ENCODE measurements at regions not wholly inside any gene's neighbourhood (a gene's known extent, or its start where the extent isn't known, plus 50 kb on each side); places are given as distances from the start of the nearest gene placed in this dataset.

DNA sequence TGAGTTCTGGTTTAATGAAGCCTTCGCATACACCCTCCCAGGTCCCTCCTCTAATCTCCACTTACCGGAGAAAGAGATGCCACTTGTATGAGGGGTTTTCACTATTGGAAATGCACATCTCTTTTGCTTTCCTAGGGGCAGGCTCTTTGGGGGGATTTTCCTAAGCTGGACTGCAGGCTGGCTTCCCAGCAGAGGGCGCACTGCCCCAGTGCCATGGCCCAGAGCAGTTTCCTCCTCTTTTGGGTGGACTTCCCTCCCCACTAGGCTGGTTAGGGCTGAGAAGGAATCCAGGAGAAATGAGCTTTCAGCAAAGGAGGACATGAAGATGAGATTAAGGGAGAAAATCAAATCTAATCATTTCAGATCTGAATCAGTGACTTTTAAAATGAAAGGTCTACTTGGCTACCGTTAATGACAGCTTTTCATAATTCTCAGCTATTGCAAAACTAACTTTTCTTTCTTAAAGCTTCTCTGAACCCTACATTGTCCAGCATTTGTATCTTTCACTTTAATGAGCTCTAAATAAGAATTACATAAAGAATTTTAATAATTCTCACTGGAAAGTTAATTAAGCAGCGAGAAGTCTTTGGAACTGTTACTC lies 784.1 kb upstream of the FANCL start:
- no peak for DNase-seq

DNA sequence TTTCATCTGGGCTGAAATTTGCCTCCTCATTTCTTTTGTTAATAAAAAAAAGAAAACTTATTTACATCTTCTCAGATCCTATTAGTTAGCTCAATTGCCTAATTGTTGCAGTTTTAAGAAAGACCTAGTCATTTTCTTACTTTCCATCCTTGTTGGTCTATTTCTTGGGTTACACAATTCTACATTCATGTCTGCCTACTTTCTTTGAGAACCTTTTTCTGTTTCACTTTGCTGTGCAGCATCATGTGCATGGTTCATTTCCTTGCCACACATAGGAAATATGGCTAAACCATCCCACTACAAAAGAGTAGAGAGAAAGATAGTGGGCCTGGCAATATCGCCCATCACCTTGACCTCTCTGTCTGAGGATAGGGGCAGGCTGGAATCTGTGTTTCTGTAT lies 780.7 kb upstream of the FANCL start:
- no peak for DNase-seq

DNA sequence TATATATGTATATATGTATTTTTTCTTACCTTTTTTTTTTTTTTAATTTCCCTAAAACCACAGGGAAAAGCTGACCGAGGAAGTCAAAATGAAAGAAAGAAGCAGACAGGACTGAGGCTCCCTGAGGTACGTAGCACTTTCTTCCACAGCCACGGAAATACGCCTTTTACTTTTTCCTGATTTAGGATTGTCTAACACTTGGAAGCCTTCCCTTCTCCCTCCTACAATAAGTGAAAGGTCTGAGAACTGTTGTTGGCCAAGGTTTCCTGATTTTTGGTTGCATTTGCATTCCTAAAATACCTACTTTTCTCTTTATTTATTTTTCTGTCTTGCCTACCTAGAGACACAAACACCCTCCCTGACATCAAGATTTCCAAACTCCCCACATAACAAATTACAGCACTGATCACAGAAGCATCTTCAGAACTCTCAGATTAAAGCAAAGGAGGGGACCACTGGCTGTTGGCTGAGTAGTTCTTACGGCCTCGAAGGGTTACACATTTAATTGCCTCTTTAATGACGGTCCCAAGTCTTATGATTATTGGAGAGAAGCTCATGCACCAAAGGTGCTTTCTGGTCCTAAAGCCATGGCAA lies 778.5 kb upstream of the FANCL start:
- DNase-seq, result no peak

DNA sequence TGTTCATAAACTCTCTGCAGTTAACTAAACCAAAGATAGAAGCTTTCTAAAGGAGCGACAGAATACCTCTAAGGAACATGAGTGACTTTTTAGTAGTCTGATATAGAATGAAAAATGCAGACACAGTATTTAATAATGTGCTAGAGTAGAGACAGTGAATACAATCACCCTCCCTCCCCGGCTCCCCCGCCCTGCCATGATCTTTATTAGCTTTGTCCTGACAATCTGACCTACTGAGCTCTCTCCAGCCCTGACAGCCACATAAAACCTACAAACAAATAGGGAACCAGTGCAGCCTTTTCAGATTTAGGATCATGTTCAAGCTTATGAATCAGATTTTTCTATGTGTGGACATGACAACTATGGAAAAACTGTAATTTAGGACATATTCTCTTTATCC lies 777.6 kb upstream of the FANCL start:
- no peak for DNase-seq

GRCh38 chr2:59015027-59015426 lies 773.9 kb upstream of the FANCL start:
- no peak for DNase-seq

DNA sequence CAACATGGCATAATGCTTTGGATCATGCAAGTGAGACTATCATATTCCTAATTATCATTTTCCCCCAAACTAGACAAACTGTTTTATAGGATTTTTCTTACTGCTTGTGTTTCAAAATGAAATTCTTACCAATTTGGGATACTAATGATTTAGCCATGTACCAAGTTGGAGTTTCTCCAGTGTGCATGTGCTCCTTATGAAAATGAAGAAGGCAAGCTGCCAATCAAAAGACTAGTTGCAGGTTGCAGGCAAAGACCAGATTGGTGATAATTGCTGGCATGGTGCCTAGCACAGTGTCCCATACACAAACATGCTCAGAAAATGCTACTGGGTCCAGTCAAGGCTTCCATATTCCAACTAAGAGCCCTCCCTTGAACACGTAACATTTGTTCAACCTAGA lies 771.8 kb upstream of the FANCL start:
- DNase-seq, result no peak

GRCh38 chr2:59012234-59012633 lies 771.1 kb upstream of the FANCL start:
- DNase-seq, result no peak

DNA sequence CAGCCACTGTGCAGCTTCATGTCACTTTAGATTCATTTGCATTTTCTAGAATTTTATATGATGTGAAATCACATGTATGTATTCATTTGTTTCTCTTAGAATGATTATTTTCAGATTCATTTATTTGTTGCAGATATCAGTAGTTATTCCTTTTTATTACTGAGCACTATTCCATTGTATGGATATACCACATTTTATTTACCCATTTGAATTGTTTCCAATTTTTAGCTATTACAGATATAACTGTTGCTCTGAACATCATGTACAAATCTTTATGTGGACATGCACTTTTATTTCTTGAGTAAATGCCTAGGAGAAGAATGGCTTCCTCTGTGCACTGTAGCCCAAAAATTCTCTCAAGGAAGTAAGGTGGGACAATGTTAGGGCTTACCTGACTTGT lies 767.8 kb upstream of the FANCL start:
- DNase-seq, result no peak

DNA sequence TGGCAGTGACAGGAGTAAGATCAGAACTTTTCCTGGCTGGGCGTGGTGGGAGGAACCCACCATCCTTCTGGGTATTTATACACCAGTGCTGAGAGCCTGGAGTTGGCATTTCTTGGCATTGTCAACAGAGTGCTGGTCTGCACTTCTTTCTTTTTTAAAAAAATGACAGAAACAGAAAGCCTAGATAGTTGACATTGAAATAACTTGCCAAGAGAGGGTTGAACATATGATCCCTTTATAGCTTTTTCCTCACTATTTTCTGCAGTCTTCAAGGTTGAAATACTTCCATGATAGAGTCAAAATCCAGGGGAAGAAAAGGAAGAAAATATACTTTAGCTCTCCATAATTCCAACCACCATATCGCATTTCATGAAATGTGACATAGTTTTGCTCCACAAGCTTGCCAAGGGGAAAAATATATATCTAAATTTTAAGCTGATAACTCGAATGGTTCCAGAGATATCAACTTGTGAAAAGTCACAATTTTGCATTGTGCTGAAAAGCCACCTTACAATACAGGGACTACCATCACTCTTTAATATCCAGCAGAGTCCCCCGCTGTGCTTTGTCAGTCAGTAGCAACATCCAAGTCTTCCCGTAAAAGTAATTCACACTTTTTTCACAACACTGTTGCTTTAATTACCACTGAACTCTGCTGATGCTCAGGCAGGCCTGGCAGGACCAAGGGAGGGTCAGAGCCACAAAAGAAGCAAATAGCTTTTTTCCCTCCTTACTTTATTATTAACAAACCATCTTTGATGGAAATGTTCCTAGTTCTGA lies 764.9 kb upstream of the FANCL start:
- DNase-seq, result no peak

- no peak for DNase-seq
Measured at GRCh38 chr2:59004621-59005020, 763.5 kb upstream of the FANCL start.

GRCh38 chr2:59000796-59001195 lies 759.7 kb upstream of the FANCL start:
- DNase-seq, result no peak

DNA sequence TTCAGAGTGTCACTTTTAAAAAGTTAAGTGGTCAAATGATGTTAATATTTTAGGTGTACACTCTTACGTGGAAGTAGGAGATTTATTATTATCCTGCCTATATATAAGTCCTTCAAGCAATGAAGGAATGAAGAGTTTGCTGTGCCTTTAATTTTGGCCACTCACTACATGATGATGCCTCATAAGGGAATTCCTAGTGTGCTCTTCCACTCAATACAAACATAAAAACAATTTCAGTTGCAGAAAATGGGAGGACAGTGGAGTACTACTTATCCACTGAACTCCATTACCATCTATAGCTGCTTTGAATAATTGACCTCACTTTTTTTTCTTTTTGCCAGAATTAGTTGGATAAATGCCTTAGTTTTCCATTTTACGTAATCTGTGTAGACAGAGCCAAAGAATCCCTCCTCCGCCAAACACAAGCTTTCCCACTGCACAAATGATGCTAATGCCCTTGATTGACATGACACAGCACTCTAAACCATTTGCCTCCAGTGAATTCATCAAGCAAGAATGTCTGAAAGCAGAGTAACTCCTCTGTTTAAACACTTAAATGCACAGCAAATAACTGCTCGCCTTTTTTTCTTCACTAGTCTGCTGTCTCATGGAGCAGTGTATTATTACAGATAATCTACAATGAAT lies 751.1 kb upstream of the FANCL start:
- DNase-seq, result no peak

DNA sequence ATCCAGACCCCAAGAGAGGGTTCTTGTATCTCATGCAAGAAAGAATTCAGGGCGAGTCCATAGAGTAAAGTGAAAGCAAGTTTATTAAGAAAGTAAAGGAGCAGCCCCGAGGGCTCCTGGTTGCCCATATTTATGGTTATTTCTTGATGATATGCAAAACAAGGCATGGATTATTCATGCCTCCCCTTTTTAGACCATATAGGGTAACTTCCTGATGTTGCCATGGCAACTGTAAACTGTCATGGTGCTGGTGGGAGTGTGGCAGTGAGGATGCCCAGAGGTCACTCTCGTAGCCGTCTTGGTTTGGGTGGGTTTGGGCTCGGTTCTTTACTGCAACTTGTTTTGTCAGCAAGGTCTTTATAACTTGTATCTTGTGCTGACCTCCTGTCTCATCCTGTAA lies 750.2 kb upstream of the FANCL start:
- DNase-seq, result no peak

DNA sequence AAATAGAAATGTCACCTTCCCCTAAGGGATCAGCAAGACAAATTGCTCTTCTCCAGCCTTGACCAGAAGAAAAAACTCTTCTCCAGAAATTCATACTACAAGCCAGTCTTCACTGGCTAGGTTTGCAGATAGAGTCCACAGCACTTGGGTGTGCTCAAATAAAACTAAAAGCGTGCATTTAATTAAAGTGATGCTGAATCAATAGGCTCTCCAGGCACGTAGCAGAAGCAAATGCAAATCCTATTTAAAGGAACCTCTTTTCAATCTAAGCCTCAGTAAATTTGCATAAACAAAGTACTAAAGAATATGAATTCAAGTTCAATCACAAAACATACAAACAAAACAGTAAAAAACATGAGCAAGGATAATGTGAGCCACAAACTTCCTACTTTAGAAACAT lies 744.4 kb upstream of the FANCL start:
- DNase-seq, result no peak

DNA sequence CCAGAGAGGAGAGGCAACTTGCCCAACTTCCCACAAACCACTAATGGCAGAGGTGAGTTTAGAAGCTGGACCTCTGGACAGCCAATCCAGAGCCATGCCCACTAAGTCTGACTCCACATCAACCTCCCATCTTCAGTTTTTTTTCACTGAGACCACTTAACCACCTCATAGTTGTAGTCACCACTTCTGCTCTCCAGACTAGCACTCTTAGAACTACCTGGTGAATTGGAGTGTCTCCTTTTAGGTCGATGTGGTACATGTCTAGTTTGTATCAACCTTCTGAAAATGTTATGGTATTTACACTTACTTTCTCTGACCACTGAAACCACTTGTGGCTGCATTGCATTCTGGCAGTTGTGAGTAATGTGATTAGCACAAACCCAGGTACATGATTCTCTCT lies 743.6 kb upstream of the FANCL start:
- no peak for DNase-seq

DNA sequence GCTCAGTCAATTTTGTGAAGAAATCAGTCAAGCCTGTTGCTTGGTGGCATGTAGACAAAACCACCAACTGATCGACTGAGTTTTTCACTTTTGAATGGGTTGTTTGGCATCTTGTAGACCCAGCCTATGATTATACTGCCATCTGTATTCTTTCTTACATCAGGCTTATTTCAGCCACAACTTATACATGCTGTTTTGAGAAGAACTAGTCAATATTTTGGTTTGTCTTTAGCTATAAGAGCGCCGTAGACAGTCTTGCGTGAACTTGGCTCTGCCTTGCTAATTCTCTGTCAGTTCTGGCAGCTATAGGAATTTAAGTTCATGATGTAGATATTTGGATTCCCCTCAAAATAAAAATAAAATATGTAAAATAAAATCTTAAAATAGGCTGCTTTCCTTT lies 742.0 kb upstream of the FANCL start:
- DNase-seq, result no peak

- no peak for DNase-seq
Measured at GRCh38 chr2:58981237-58981636, 740.1 kb upstream of the FANCL start.

- no peak for DNase-seq
Measured at GRCh38 chr2:58976375-58977071, 735.4 kb upstream of the FANCL start.

DNA sequence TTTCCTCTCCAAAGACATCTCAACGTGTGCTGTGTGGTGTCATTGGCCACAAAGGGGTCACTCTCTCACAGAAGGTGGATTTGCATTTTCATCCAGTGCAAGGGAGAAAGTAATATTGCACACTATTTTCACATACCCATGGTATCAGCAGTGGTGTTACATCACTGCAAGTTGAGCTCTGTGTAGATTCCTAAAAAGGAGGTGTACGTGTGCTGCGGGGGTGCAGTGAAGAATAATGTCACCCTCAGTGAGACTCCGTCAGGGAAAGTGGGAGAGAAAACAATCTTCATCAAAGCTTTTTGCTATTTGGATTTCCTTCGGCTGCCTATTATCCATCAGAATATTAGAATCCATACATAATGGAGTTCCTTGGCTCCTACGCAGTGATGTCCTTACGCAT lies 733.8 kb upstream of the FANCL start:
- no peak for DNase-seq

GRCh38 chr2:58974426-58974825 lies 733.3 kb upstream of the FANCL start:
- DNase-seq, result no peak

GRCh38 chr2:58973811-58974281 lies 732.7 kb upstream of the FANCL start:
- no peak for DNase-seq

- DNase-seq, result no peak
Measured at GRCh38 chr2:58972737-58973136, 731.6 kb upstream of the FANCL start.
